ENCODE measurements at regions not wholly inside any gene's neighbourhood (a gene's known extent, or its start where the extent isn't known, plus 50 kb on each side); places are given as distances from the start of the nearest gene placed in this dataset.

- TF ChIP-seq CTCF (IDR thresholded peaks at IDR 0.05) (no peak), POLR2A (IDR thresholded peaks at IDR 0.05) (no peak)
Measured at GRCh38 chr12:46977871-46978375, 101.5 kb upstream of the PCED1B start.

Measured in thyroid gland (tissue), 4 donors.